ENCODE measurements at regions not wholly inside any gene's neighbourhood (a gene's known extent, or its start where the extent isn't known, plus 50 kb on each side); places are given as distances from the start of the nearest gene placed in this dataset.

DNA sequence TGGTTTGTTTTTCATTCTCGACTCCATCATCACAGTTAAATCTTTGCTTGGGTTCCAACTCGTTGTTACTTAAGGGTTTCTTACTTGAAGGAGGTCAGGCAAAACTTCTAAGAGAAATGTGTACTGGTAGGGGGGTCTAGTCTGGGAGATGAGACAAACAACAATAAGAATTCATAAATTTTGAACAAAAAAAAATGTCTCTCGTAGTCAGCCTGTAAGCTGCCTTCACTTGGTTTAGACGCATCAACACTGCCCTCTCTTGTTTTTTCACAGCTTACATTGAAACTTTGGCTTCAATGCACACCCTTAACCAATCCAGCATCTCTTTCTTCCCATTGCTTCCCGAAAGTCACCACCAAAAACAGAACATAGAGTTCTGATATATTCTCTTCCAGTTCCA, 576.4 kb upstream of the PIK3C3 start:
- no peak for DNase-seq
- H3K4me3 ChIP-seq (ENCODE audit: control insufficient read depth in 1 of 7, extremely low read depth in 1 of 7, insufficient read depth in 4 of 7, low read depth in 2 of 7, low read length in 6 of 7) = no peak overlapping the region
- H3K9me3 ChIP-seq (ENCODE audit: control extremely low read depth in 1 of 5, control insufficient read depth in 4 of 5, insufficient read depth in 2 of 5, low read depth in 1 of 5, low read length in 4 of 5) = no peaks in the 10 kb centered on the region
- H3K27ac ChIP-seq (ENCODE audit: insufficient read depth in 1 of 2, low read depth in 1 of 2, low read length in 2 of 2, poor library complexity in 1 of 2, severe bottlenecking in 2 of 2) = no peak overlapping the region
- no peaks in the 10 kb centered on the region for H3K27me3 ChIP-seq (replicated peaks in 2 of 5; ENCODE audit: control insufficient read depth in 4 of 5, insufficient read depth in 5 of 5, low read length in 4 of 5)
- ChIA-PET CTCF (no interaction called here), POLR2A (no interaction called here)
- H3K36me3 ChIP-seq (ENCODE audit: control insufficient read depth in 4 of 4, insufficient read depth in 4 of 4, low read length in 3 of 4) = no peaks in the 10 kb centered on the region
- WGBS (ENCODE audit: insufficient coverage) = 39% methylated on average over 2 of the region's 5 CpGs
- H3K4me1 ChIP-seq (ENCODE audit: control extremely low read depth in 1 of 4, control insufficient read depth in 4 of 4, insufficient read depth in 4 of 4, low read length in 3 of 4) = peaks cover 0 to 4% (median 1%) of the 10 kb centered on the region in 4 experiments

DNA sequence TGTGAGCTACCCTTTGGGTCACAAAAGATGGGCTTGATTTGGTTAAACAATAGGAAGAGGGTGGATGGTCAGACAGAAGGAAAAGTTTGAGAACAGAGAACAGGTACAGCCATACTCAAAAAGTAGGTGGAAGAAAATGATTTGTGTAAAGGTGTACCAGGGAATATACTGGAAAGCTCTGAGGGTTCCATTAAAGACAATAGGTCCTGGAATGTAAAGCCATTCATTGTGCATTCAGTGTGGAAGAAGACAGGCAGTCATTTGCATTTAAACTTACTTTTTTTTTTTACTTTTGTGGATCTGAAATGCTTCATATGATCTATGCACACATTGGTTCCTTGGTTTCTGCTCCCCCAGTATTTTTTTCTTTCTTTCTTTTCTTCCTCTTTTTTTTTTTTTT, 581.4 kb upstream of the PIK3C3 start:
- Histone ChIP-seq H3K4me1 (ENCODE audit: control extremely low read depth in 1 of 4, control insufficient read depth in 4 of 4, insufficient read depth in 4 of 4, low read length in 3 of 4) (no peaks in the 10 kb centered on the region), H3K4me3 (ENCODE audit: control insufficient read depth in 1 of 7, extremely low read depth in 1 of 7, insufficient read depth in 4 of 7, low read depth in 2 of 7, low read length in 6 of 7) (no peak overlapping the region), H3K27ac (ENCODE audit: insufficient read depth in 1 of 2, low read depth in 1 of 2, low read length in 2 of 2, poor library complexity in 1 of 2, severe bottlenecking in 2 of 2) (no peak overlapping the region), H3K27me3 (replicated peaks in 2 of 5; ENCODE audit: control insufficient read depth in 4 of 5, insufficient read depth in 5 of 5, low read length in 4 of 5) (peaks cover 0 to 3% (median 0%) of the 10 kb centered on the region in 5 experiments), H3K9me3 (ENCODE audit: control extremely low read depth in 1 of 5, control insufficient read depth in 4 of 5, insufficient read depth in 2 of 5, low read depth in 1 of 5, low read length in 4 of 5) (no peaks in the 10 kb centered on the region), H3K36me3 (ENCODE audit: control insufficient read depth in 4 of 4, insufficient read depth in 4 of 4, low read length in 3 of 4) (no peaks in the 10 kb centered on the region)
- ChIA-PET POLR2A (no interaction called here), CTCF (interaction anchor here (0.6 kb wide), 1 partner anchor 535 kb away, joined by 5 read pairs; no protein-coding TSS in a partner anchor)
- no peak for DNase-seq

GRCh38 chr18:41372046-41372665, 582.9 kb upstream of the PIK3C3 start:
- POLR2A ChIA-PET = no interaction called here
- CTCF ChIA-PET = no interaction called here
- H3K27ac ChIP-seq (ENCODE audit: insufficient read depth in 1 of 2, low read depth in 1 of 2, low read length in 2 of 2, poor library complexity in 1 of 2, severe bottlenecking in 2 of 2) = no peak overlapping the region
- no peak for DNase-seq
- H3K36me3 ChIP-seq (ENCODE audit: control insufficient read depth in 4 of 4, insufficient read depth in 4 of 4, low read length in 3 of 4) = no peaks in the 10 kb centered on the region
- H3K9me3 ChIP-seq (ENCODE audit: control extremely low read depth in 1 of 5, control insufficient read depth in 4 of 5, insufficient read depth in 2 of 5, low read depth in 1 of 5, low read length in 4 of 5) = no peaks in the 10 kb centered on the region
- peaks cover 0 to 3% (median 0%) of the 10 kb centered on the region in 5 experiments for H3K27me3 ChIP-seq (replicated peaks in 2 of 5; ENCODE audit: control insufficient read depth in 4 of 5, insufficient read depth in 5 of 5, low read length in 4 of 5)
- no peak overlapping the region for H3K4me3 ChIP-seq (ENCODE audit: control insufficient read depth in 1 of 7, extremely low read depth in 1 of 7, insufficient read depth in 4 of 7, low read depth in 2 of 7, low read length in 6 of 7)
- WGBS (ENCODE audit: insufficient coverage) = 100% methylated on average over 6 of the region's 10 CpGs
- no peaks in the 10 kb centered on the region for H3K4me1 ChIP-seq (ENCODE audit: control extremely low read depth in 1 of 4, control insufficient read depth in 4 of 4, insufficient read depth in 4 of 4, low read length in 3 of 4)

DNA sequence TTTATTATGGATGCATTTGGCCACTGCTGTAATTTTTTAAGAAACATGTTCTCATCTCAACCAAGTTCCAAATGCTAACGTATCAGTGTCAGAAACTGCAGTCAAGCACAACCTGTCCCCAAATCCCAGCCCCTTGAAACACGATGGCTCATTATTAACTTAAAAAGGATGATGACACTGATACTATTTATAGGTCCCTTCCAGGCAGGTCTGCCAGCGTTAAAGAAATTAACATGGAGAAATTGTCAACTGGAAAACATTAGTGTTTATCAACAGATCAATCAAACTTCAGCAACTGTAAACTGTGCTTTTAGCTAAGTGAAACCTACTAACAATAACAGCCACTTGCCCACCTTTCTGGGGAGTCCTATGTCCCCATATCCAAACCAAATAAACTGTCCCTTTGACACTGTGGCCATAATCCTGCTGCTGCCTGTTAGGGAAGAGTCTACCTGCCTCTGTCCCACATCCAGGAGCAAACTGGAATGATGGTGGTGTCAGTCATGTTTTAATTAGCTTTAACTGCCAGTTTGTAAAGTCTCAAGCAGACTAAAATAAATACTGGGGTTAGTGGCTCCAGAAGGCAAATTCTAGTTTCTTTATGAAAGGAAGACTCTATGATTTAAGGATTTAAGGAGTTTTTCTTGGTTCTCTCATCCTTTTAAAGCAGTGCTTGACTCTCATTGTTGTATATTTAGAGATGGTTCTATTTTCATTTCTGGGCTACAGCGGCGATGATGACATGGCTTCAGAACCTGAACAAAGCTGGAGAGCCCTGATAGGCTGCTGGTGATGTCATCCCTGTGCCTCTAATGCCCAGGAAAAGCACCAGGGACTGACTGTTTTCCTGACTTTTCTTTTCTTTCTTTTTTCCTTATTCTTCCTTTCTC, 583.6 kb upstream of the PIK3C3 start:
- ChIA-PET POLR2A (no interaction called here), CTCF (no interaction called here)
- no peak for DNase-seq
- 98% methylated on average over 4 of the region's 5 CpGs for WGBS (ENCODE audit: insufficient coverage)
- Histone ChIP-seq H3K27ac (ENCODE audit: insufficient read depth in 1 of 2, low read depth in 1 of 2, low read length in 2 of 2, poor library complexity in 1 of 2, severe bottlenecking in 2 of 2) (no peak overlapping the region), H3K9me3 (ENCODE audit: control extremely low read depth in 1 of 5, control insufficient read depth in 4 of 5, insufficient read depth in 2 of 5, low read depth in 1 of 5, low read length in 4 of 5) (no peaks in the 10 kb centered on the region), H3K36me3 (ENCODE audit: control insufficient read depth in 4 of 4, insufficient read depth in 4 of 4, low read length in 3 of 4) (no peaks in the 10 kb centered on the region), H3K27me3 (replicated peaks in 2 of 5; ENCODE audit: control insufficient read depth in 4 of 5, insufficient read depth in 5 of 5, low read length in 4 of 5) (peaks cover 0 to 3% (median 0%) of the 10 kb centered on the region in 5 experiments), H3K4me1 (ENCODE audit: control extremely low read depth in 1 of 4, control insufficient read depth in 4 of 4, insufficient read depth in 4 of 4, low read length in 3 of 4) (no peaks in the 10 kb centered on the region), H3K4me3 (ENCODE audit: control insufficient read depth in 1 of 7, extremely low read depth in 1 of 7, insufficient read depth in 4 of 7, low read depth in 2 of 7, low read length in 6 of 7) (no peak overlapping the region)

GRCh38 chr18:41370740-41371139, 584.3 kb upstream of the PIK3C3 start:
- no peak for DNase-seq
- ChIA-PET POLR2A (no interaction called here), CTCF (interaction anchor here (1.1 kb wide), 1 partner anchor 9 kb away, joined by 4 read pairs; no protein-coding TSS in a partner anchor)
- Histone ChIP-seq H3K4me1 (ENCODE audit: control extremely low read depth in 1 of 4, control insufficient read depth in 4 of 4, insufficient read depth in 4 of 4, low read length in 3 of 4) (no peaks in the 10 kb centered on the region), H3K27me3 (replicated peaks in 2 of 5; ENCODE audit: control insufficient read depth in 4 of 5, insufficient read depth in 5 of 5, low read length in 4 of 5) (peaks cover 0 to 3% (median 0%) of the 10 kb centered on the region in 5 experiments), H3K27ac (ENCODE audit: insufficient read depth in 1 of 2, low read depth in 1 of 2, low read length in 2 of 2, poor library complexity in 1 of 2, severe bottlenecking in 2 of 2) (no peak overlapping the region), H3K36me3 (ENCODE audit: control insufficient read depth in 4 of 4, insufficient read depth in 4 of 4, low read length in 3 of 4) (no peaks in the 10 kb centered on the region), H3K9me3 (ENCODE audit: control extremely low read depth in 1 of 5, control insufficient read depth in 4 of 5, insufficient read depth in 2 of 5, low read depth in 1 of 5, low read length in 4 of 5) (no peaks in the 10 kb centered on the region), H3K4me3 (ENCODE audit: control insufficient read depth in 1 of 7, extremely low read depth in 1 of 7, insufficient read depth in 4 of 7, low read depth in 2 of 7, low read length in 6 of 7) (no peak overlapping the region)
- 86% methylated on average over 1 of the region's 4 CpGs for WGBS (ENCODE audit: insufficient coverage)

- Histone ChIP-seq H3K4me1 (ENCODE audit: control extremely low read depth in 1 of 4, control insufficient read depth in 4 of 4, insufficient read depth in 4 of 4, low read length in 3 of 4) (no peaks in the 10 kb centered on the region), H3K36me3 (ENCODE audit: control insufficient read depth in 4 of 4, insufficient read depth in 4 of 4, low read length in 3 of 4) (no peaks in the 10 kb centered on the region), H3K4me3 (ENCODE audit: control insufficient read depth in 1 of 7, extremely low read depth in 1 of 7, insufficient read depth in 4 of 7, low read depth in 2 of 7, low read length in 6 of 7) (no peak overlapping the region), H3K27ac (ENCODE audit: insufficient read depth in 1 of 2, low read depth in 1 of 2, low read length in 2 of 2, poor library complexity in 1 of 2, severe bottlenecking in 2 of 2) (no peak overlapping the region), H3K9me3 (ENCODE audit: control extremely low read depth in 1 of 5, control insufficient read depth in 4 of 5, insufficient read depth in 2 of 5, low read depth in 1 of 5, low read length in 4 of 5) (peaks cover 0 to 7% (median 0%) of the 10 kb centered on the region in 5 experiments), H3K27me3 (replicated peaks in 2 of 5; ENCODE audit: control insufficient read depth in 4 of 5, insufficient read depth in 5 of 5, low read length in 4 of 5) (no peaks in the 10 kb centered on the region)
- no CpG with 5 or more reads among the region's 2 CpGs for WGBS (ENCODE audit: insufficient coverage)
- ChIA-PET POLR2A (no interaction called here), CTCF (no interaction called here)
- no peak for DNase-seq
These were observed 597.3 kb upstream of the PIK3C3 start for GRCh38 chr18:41357708-41358107.

- no peak for DNase-seq
- Histone ChIP-seq H3K9me3 (ENCODE audit: control extremely low read depth in 1 of 5, control insufficient read depth in 4 of 5, insufficient read depth in 2 of 5, low read depth in 1 of 5, low read length in 4 of 5) (peaks cover 0 to 7% (median 0%) of the 10 kb centered on the region in 5 experiments), H3K4me3 (ENCODE audit: control insufficient read depth in 1 of 7, extremely low read depth in 1 of 7, insufficient read depth in 4 of 7, low read depth in 2 of 7, low read length in 6 of 7) (no peak overlapping the region), H3K27ac (ENCODE audit: insufficient read depth in 1 of 2, low read depth in 1 of 2, low read length in 2 of 2, poor library complexity in 1 of 2, severe bottlenecking in 2 of 2) (no peak overlapping the region), H3K27me3 (replicated peaks in 2 of 5; ENCODE audit: control insufficient read depth in 4 of 5, insufficient read depth in 5 of 5, low read length in 4 of 5) (no peaks in the 10 kb centered on the region), H3K36me3 (ENCODE audit: control insufficient read depth in 4 of 4, insufficient read depth in 4 of 4, low read length in 3 of 4) (no peaks in the 10 kb centered on the region), H3K4me1 (ENCODE audit: control extremely low read depth in 1 of 4, control insufficient read depth in 4 of 4, insufficient read depth in 4 of 4, low read length in 3 of 4) (no peaks in the 10 kb centered on the region)
- ChIA-PET CTCF (no interaction called here), POLR2A (no interaction called here)
- WGBS (ENCODE audit: insufficient coverage) = 92% methylated on average over 3 of the region's 3 CpGs
These were observed 601.1 kb upstream of the PIK3C3 start for GRCh38 chr18:41353777-41354528.
